ENCODE measurements at regions not wholly inside any gene's neighbourhood (a gene's known extent, or its start where the extent isn't known, plus 50 kb on each side); places are given as distances from the start of the nearest gene placed in this dataset.
"Not testable (repeated sequence)": the region's sequence is repeated elsewhere in the genome, so short reads cannot be mapped to it uniquely, and the experiment has no call there.

- DNase-seq (ENCODE audit: low spot score), result peak; percentile 21
Observed at GRCh38 chrX:37509349-37509748, 62.1 kb upstream of the LANCL3 start.

GRCh38 chrX:37516512-37516911 lies 54.9 kb upstream of the LANCL3 start:
- DNase-seq (ENCODE audit: low spot score), result not testable (repeated sequence)

- DNase-seq (ENCODE audit: low spot score), result not testable (repeated sequence)
Observed at GRCh38 chrX:37519261-37519660, 52.2 kb upstream of the LANCL3 start.

- DNase-seq (ENCODE audit: low spot score), result not testable (repeated sequence)
Observed at GRCh38 chrX:37520860-37521450, 50.5 kb upstream of the LANCL3 start.
